Erythroblast (primary cell): ENCODE measurements at regions not wholly inside any gene's neighbourhood (a gene's known extent, or its start where the extent isn't known, plus 50 kb on each side); places are given as distances from the start of the nearest gene placed in this dataset.
"Not testable (repeated sequence)": the region's sequence is repeated elsewhere in the genome, so short reads cannot be mapped to it uniquely, and the experiment has no call there.

ENCODE experiments used
- GATA1 ChIP-seq: IDR thresholded peaks from 2 replicates; pipeline ENCODE4 v1.6.1; 2011; ENCODE audit warnings: low read depth, mild to moderate bottlenecking, control low read depth, low read length, moderate library complexity
- POLR2A ChIP-seq: IDR thresholded peaks from 2 replicates; pipeline ENCODE4 v1.6.1; 2011; ENCODE audit warnings: mild to moderate bottlenecking, low read length

- TF ChIP-seq POLR2A, GATA1: not testable (repeated sequence)
Observed at GRCh38 chr2:234859330-234859872, 92.4 kb upstream of the SH3BP4 start.
